ENCODE measurements at regions not wholly inside any gene's neighbourhood (a gene's known extent, or its start where the extent isn't known, plus 50 kb on each side); places are given as distances from the start of the nearest gene placed in this dataset.

GRCh38 chr1:239775466-239775865 is 316.2 kb upstream of the FMN2 start:
- no peaks in the 10 kb centered on the region; a peak in 1 of 7 replicates for H3K4me1 ChIP-seq (replicated peaks in 1 of 4; ENCODE audit: control insufficient read depth in 3 of 4, insufficient read depth in 4 of 4, low read length in 3 of 4)
- 0 out of 2 replicates have a peak overlapping the region, but pooled peaks have one; percentile 50 for H2BK12ac ChIP-seq (ENCODE audit: low read depth, low read length)
- no peak overlapping the region for H4K5ac ChIP-seq (ENCODE audit: insufficient read length, low read depth, low read length)
- 89% methylated on average over 6 of the region's 6 CpGs; no CpG with 5 or more reads in 1 of the 2 experiments for WGBS, 2 experiments (ENCODE audit: extremely low coverage in 1 of 2, insufficient coverage in 1 of 2, insufficient read length in 1 of 2, insufficient replicate concordance in 2 of 2, low coverage in 1 of 2, low lambda C conversion rate in 2 of 2, missing lambda C conversion rate in 1 of 2)
- no peak overlapping the region for H2BK15ac ChIP-seq (ENCODE audit: low read length)
- no peaks in the 10 kb centered on the region for H3K79me2 ChIP-seq (ENCODE audit: control insufficient read depth in 1 of 2, insufficient read depth in 2 of 2, low read length in 2 of 2)
- no peak overlapping the region for H3K18ac ChIP-seq (ENCODE audit: extremely low read depth, low read length)
- no peak overlapping the region for H3K27ac ChIP-seq (ENCODE audit: low read depth, low read length)
- no peak overlapping the region for H2AK5ac ChIP-seq (ENCODE audit: low read depth, low read length)
- H2BK120ac ChIP-seq (replicated peaks; ENCODE audit: low read depth, low read length): no peak overlapping the region
- H3K4me2 ChIP-seq (ENCODE audit: insufficient read depth in 1 of 2, low read depth in 2 of 2, low read length in 2 of 2): no peak overlapping the region
- no peaks in the 10 kb centered on the region for H4K20me1 ChIP-seq (replicated peaks in 1 of 2; ENCODE audit: control insufficient read depth in 1 of 2, insufficient read depth in 2 of 2, low read length in 2 of 2)
- H4K91ac ChIP-seq (replicated peaks; ENCODE audit: insufficient read length, low read length): no peak overlapping the region
- H3K27me3 ChIP-seq (replicated peaks in 1 of 4; ENCODE audit: control insufficient read depth in 3 of 4, extremely low read depth in 1 of 4, insufficient read depth in 3 of 4, low read length in 3 of 4): no peaks in the 10 kb centered on the region
- peak overlapping the region; percentile 74 for H3K14ac ChIP-seq (ENCODE audit: insufficient read length)
- H2AFZ ChIP-seq (ENCODE audit: low read length): no peak overlapping the region
- no peak overlapping the region for H3K4me3 ChIP-seq (ENCODE audit: extremely low read depth in 1 of 4, insufficient read depth in 2 of 4, low read depth in 3 of 4, low read length in 4 of 4)
- POLR2A ChIA-PET (ENCODE audit: partially characterized antibody): interaction anchor here (1.1 kb wide), 1 partner anchor 14 kb away, joined by 3 read pairs; no protein-coding TSS in a partner anchor
- no peak overlapping the region for H3K56ac ChIP-seq (replicated peaks; ENCODE audit: insufficient read length, low read depth, low read length)
- TF ChIP-seq SP4 (IDR thresholded peaks at IDR 0.05; ENCODE audit: low read length) (no peak), KDM5A (IDR thresholded peaks at IDR 0.05; ENCODE audit: low read length) (no peak), RAD21 (IDR thresholded peaks at IDR 0.05 in 1 of 2, conservative IDR thresholded peaks at IDR 0.05 in 1 of 2; ENCODE audit: low read depth in 2 of 2, low read length in 2 of 2) (no peak), BCL11A (IDR thresholded peaks at IDR 0.05; ENCODE audit: low read depth in 2 of 2, low read length in 2 of 2) (no peak)
- FAIRE-seq (no peak), DNase-seq (ENCODE audit: low read depth in 1 of 2, low spot score in 2 of 2) (no peak)
- H4K8ac ChIP-seq (ENCODE audit: extremely low read depth, insufficient read depth, low read length): no peak overlapping the region
- H3K36me3 ChIP-seq (ENCODE audit: control insufficient read depth in 2 of 4, insufficient read depth in 4 of 4, low read length in 3 of 4): no peaks in the 10 kb centered on the region
- no peaks in the 10 kb centered on the region for H3K79me1 ChIP-seq (ENCODE audit: low read depth, low read length)
- CTCF ChIA-PET (ENCODE audit: partially characterized antibody): interaction anchor here (0.7 to 1.2 kb wide), 2 partner anchors 11 to 122 kb away, joined by 3 to 4 read pairs; no protein-coding TSS in a partner anchor
- H3K4ac ChIP-seq (replicated peaks; ENCODE audit: insufficient read length, low read depth, low read length): no peak overlapping the region
- no peak overlapping the region for H2BK5ac ChIP-seq (ENCODE audit: low read depth, low read length)
- no peak overlapping the region for H2BK20ac ChIP-seq (ENCODE audit: low read length)
- H3K23ac ChIP-seq (ENCODE audit: insufficient read length): no peak overlapping the region
- H3K9ac ChIP-seq (replicated peaks in 1 of 4; ENCODE audit: extremely low read depth in 1 of 4, low read depth in 3 of 4, low read length in 3 of 4): no peak overlapping the region
- no peaks in the 10 kb centered on the region for H3K9me3 ChIP-seq (ENCODE audit: insufficient read depth in 2 of 2, low read depth in 1 of 2, low read length in 1 of 2)
- H3K23me2 ChIP-seq (ENCODE audit: low read depth, low read length): no peaks in the 10 kb centered on the region

Data from H1 (cell line).